Fibroblast of lung (primary cell): ENCODE measurements at regions not wholly inside any gene's neighbourhood (a gene's known extent, or its start where the extent isn't known, plus 50 kb on each side); places are given as distances from the start of the nearest gene placed in this dataset.

Experiments
- DNase-seq, 2 donors: peaks; one replicate each; pipeline versions ENCODE4 v3.0.0 to v3.0.0-alpha.2; 2010; ENCODE audit warnings: low read depth in 2 of 2
- H2AFZ ChIP-seq: 2 replicates; pipeline ENCODE4 v1.5.1; 2012; ENCODE audit warnings: low read length, control low read depth, inconsistent platforms
- H3K27ac ChIP-seq: 2 replicates; pipeline ENCODE4 v1.5.1; 2011; ENCODE audit warnings: low read length, control low read depth; ENCODE audit not compliant: insufficient read depth
- H3K27me3 ChIP-seq: 2 replicates; pipeline ENCODE4 v1.5.1; 2011; ENCODE audit warnings: mild to moderate bottlenecking, low read length; ENCODE audit not compliant: control insufficient read depth, insufficient read depth
- H3K36me3 ChIP-seq: 2 replicates; pipeline ENCODE4 v1.5.1; 2011; ENCODE audit warnings: low read length; ENCODE audit not compliant: control insufficient read depth, insufficient read depth
- H3K4me1 ChIP-seq: 2 replicates; pipeline ENCODE4 v1.5.1; 2011; ENCODE audit warnings: low read length; ENCODE audit not compliant: control insufficient read depth, insufficient read depth; ENCODE audit errors: extremely low read depth
- H3K4me2 ChIP-seq: 2 replicates; pipeline ENCODE4 v1.5.1; 2011; ENCODE audit warnings: low read length, control low read depth; ENCODE audit not compliant: insufficient read depth; ENCODE audit errors: extremely low read depth
- H3K4me3 ChIP-seq, 4 experiments: fragments of 200-600 bp in 1 of 4; sonication (generic) in 1 of 4; replicated peaks in 1 of 4; 2 replicates each; pipeline ENCODE4 v1.5.1; 2011 to 2016; ENCODE audit warnings: low read length in 4 of 4, low read depth in 3 of 4, mild to moderate bottlenecking in 3 of 4, control low read depth in 2 of 4, inconsistent platforms in 1 of 4, mixed read lengths in 1 of 4; ENCODE audit not compliant: insufficient read depth in 1 of 4; ENCODE audit errors: control extremely low read depth in 1 of 4
- H3K79me2 ChIP-seq: 2 replicates; pipeline ENCODE4 v1.5.1; 2012; ENCODE audit warnings: mild to moderate bottlenecking, low read length, inconsistent platforms; ENCODE audit not compliant: control insufficient read depth, insufficient read depth
- H3K9ac ChIP-seq: 2 replicates; pipeline ENCODE4 v1.5.1; 2011; ENCODE audit warnings: mild to moderate bottlenecking, low read length, control low read depth; ENCODE audit not compliant: insufficient read depth
- H3K9me3 ChIP-seq: 2 replicates; pipeline ENCODE4 v1.5.1; 2012; ENCODE audit warnings: low read depth, low read length; ENCODE audit not compliant: control insufficient read depth, insufficient read depth
- H4K20me1 ChIP-seq: 2 replicates; pipeline ENCODE4 v1.5.1; 2011; ENCODE audit warnings: low read length; ENCODE audit not compliant: control insufficient read depth, insufficient read depth; ENCODE audit errors: extremely low read depth
- CTCF ChIP-seq, 2 donors: IDR thresholded peaks in 1 of 2; conservative IDR thresholded peaks in 1 of 2; 1 replicate in 1 of 2; 2 replicates in 1 of 2; pipeline ENCODE4 v1.5.1; 2011 to 2012; ENCODE audit warnings: low read length in 2 of 2, control low read depth in 1 of 2, inconsistent platforms in 1 of 2, low read depth in 1 of 2, mild to moderate bottlenecking in 1 of 2
- EZH2 ChIP-seq: IDR thresholded peaks from 2 replicates; pipeline ENCODE4 v1.5.1; 2012; ENCODE audit warnings: low read length, control low read depth, mild to moderate bottlenecking; ENCODE audit errors: missing control alignments

GRCh38 chr7:131623154-131623553, 66.7 kb upstream of the PODXL start:
- no peaks in the 10 kb centered on the region for H4K20me1 ChIP-seq
- TF ChIP-seq CTCF (conservative IDR thresholded peaks at IDR 0.05 in 1 of 2, IDR thresholded peaks at IDR 0.05 in 1 of 2; ENCODE audit: low read depth in 1 of 2, low read length in 2 of 2) = no peak
- TF ChIP-seq EZH2 = no peak
- H3K27ac ChIP-seq = no peak overlapping the region
- H2AFZ ChIP-seq = no peak overlapping the region
- H3K9me3 ChIP-seq = no peaks in the 10 kb centered on the region
- no peak overlapping the region for H3K4me2 ChIP-seq
- H3K36me3 ChIP-seq = no peaks in the 10 kb centered on the region
- peak in 1 of 2 donors; percentile 59 for DNase-seq
- H3K4me1 ChIP-seq = peaks cover 6% of the 10 kb centered on the region
- H3K27me3 ChIP-seq = no peaks in the 10 kb centered on the region
- no peaks in the 10 kb centered on the region for H3K79me2 ChIP-seq
- H3K4me3 ChIP-seq = no peak overlapping the region
- H3K9ac ChIP-seq = no peak overlapping the region

GRCh38 chr7:131621652-131622051, 65.2 kb upstream of the PODXL start:
- TF ChIP-seq EZH2 = no peak
- no peak for TF ChIP-seq CTCF (conservative IDR thresholded peaks at IDR 0.05 in 1 of 2, IDR thresholded peaks at IDR 0.05 in 1 of 2; ENCODE audit: low read depth in 1 of 2, low read length in 2 of 2)
- Histone ChIP-seq H3K27ac (no peak overlapping the region), H3K4me3 (no peak overlapping the region), H3K36me3 (no peaks in the 10 kb centered on the region), H3K79me2 (no peaks in the 10 kb centered on the region), H4K20me1 (no peaks in the 10 kb centered on the region), H3K9ac (no peak overlapping the region), H3K9me3 (no peaks in the 10 kb centered on the region), H2AFZ (no peak overlapping the region), H3K27me3 (no peaks in the 10 kb centered on the region), H3K4me2 (no peak overlapping the region), H3K4me1 (peaks cover 6% of the 10 kb centered on the region)
- no peak for DNase-seq

- Histone ChIP-seq H3K4me1 (peaks cover under 1% of the 10 kb centered on the region), H4K20me1 (no peaks in the 10 kb centered on the region), H3K79me2 (no peaks in the 10 kb centered on the region), H3K9me3 (no peaks in the 10 kb centered on the region), H3K4me2 (no peak overlapping the region), H3K4me3 (no peak overlapping the region), H3K9ac (no peak overlapping the region), H3K36me3 (no peaks in the 10 kb centered on the region), H2AFZ (no peak overlapping the region), H3K27me3 (no peaks in the 10 kb centered on the region), H3K27ac (no peak overlapping the region)
- TF ChIP-seq CTCF (conservative IDR thresholded peaks at IDR 0.05 in 1 of 2, IDR thresholded peaks at IDR 0.05 in 1 of 2; ENCODE audit: low read depth in 1 of 2, low read length in 2 of 2) (no peak), EZH2 (no peak)
- DNase-seq = peak in 1 of 2 donors; percentile 70
These were observed 64.5 kb upstream of the PODXL start for GRCh38 chr7:131620673-131621609.
